ENCODE measurements at regions not wholly inside any gene's neighbourhood (a gene's known extent, or its start where the extent isn't known, plus 50 kb on each side); places are given as distances from the start of the nearest gene placed in this dataset.

- H3K36me3 ChIP-seq: no peaks in the 10 kb centered on the region
- H3K4me1 ChIP-seq (ENCODE audit: control insufficient read depth in 1 of 2, low read depth in 2 of 2): peaks cover 3 to 11% of the 10 kb centered on the region in 2 donors
- DNase-seq (ENCODE audit: low spot score): no peak
- H3K27me3 ChIP-seq (replicated peaks; ENCODE audit: insufficient read depth): no peaks in the 10 kb centered on the region
- no peak for ATAC-seq (ENCODE audit: insufficient number of reproducible peaks, low FRiP score, low read depth)
- H3K9me3 ChIP-seq: peaks cover 3% of the 10 kb centered on the region
- no peak overlapping the region for H3K4me3 ChIP-seq
- TF ChIP-seq CTCF (IDR thresholded peaks at IDR 0.05): no peak
- H3K27ac ChIP-seq: no peak overlapping the region
Observed at GRCh38 chr1:235018720-235019444, 109.8 kb downstream of the TOMM20 start.

GRCh38 chr1:235018161-235018560 is 110.5 kb downstream of the TOMM20 start:
- Histone ChIP-seq H3K4me1 (ENCODE audit: control insufficient read depth in 1 of 2, low read depth in 2 of 2) (peaks cover 3 to 11% of the 10 kb centered on the region in 2 donors), H3K27me3 (replicated peaks; ENCODE audit: insufficient read depth) (no peaks in the 10 kb centered on the region), H3K27ac (no peak overlapping the region), H3K4me3 (no peak overlapping the region), H3K36me3 (no peaks in the 10 kb centered on the region), H3K9me3 (peaks cover 3% of the 10 kb centered on the region)
- no peak for ATAC-seq (ENCODE audit: insufficient number of reproducible peaks, low FRiP score, low read depth)
- TF ChIP-seq CTCF (IDR thresholded peaks at IDR 0.05): no peak
- DNase-seq (ENCODE audit: low spot score): no peak

GRCh38 chr1:235017719-235018118 is 110.9 kb downstream of the TOMM20 start:
- H3K27ac ChIP-seq: no peak overlapping the region
- TF ChIP-seq CTCF (IDR thresholded peaks at IDR 0.05): no peak
- peaks cover 3 to 9% of the 10 kb centered on the region in 2 donors for H3K4me1 ChIP-seq (ENCODE audit: control insufficient read depth in 1 of 2, low read depth in 2 of 2)
- H3K36me3 ChIP-seq: no peaks in the 10 kb centered on the region
- H3K27me3 ChIP-seq (replicated peaks; ENCODE audit: insufficient read depth): no peaks in the 10 kb centered on the region
- H3K4me3 ChIP-seq: no peak overlapping the region
- no peak for DNase-seq (ENCODE audit: low spot score)
- no peak for ATAC-seq (ENCODE audit: insufficient number of reproducible peaks, low FRiP score, low read depth)
- peaks cover 3% of the 10 kb centered on the region for H3K9me3 ChIP-seq

- H3K4me1 ChIP-seq (ENCODE audit: control insufficient read depth in 1 of 2, low read depth in 2 of 2): peaks cover 4 to 8% of the 10 kb centered on the region in 2 donors
- H3K9me3 ChIP-seq: peaks cover 3% of the 10 kb centered on the region
- no peak for ATAC-seq (ENCODE audit: insufficient number of reproducible peaks, low FRiP score, low read depth)
- no peak overlapping the region for H3K4me3 ChIP-seq
- no peak for TF ChIP-seq CTCF (IDR thresholded peaks at IDR 0.05)
- H3K36me3 ChIP-seq: no peaks in the 10 kb centered on the region
- no peak overlapping the region for H3K27ac ChIP-seq
- H3K27me3 ChIP-seq (replicated peaks; ENCODE audit: insufficient read depth): no peaks in the 10 kb centered on the region
- no peak for DNase-seq (ENCODE audit: low spot score)
Observed at GRCh38 chr1:235017191-235017590, 111.4 kb downstream of the TOMM20 start.

GRCh38 chr1:235015291-235015985 is 113.2 kb downstream of the TOMM20 start:
- no peak for TF ChIP-seq CTCF (IDR thresholded peaks at IDR 0.05)
- DNase-seq (ENCODE audit: low spot score) (no peak), ATAC-seq (ENCODE audit: insufficient number of reproducible peaks, low FRiP score, low read depth) (no peak)
- no peak overlapping the region for H3K4me3 ChIP-seq
- peaks cover 0 to 7% of the 10 kb centered on the region in 2 donors for H3K4me1 ChIP-seq (ENCODE audit: control insufficient read depth in 1 of 2, low read depth in 2 of 2)
- H3K9me3 ChIP-seq: peaks cover 3% of the 10 kb centered on the region
- no peaks in the 10 kb centered on the region for H3K36me3 ChIP-seq
- H3K27ac ChIP-seq: no peak overlapping the region
- H3K27me3 ChIP-seq (replicated peaks; ENCODE audit: insufficient read depth): no peaks in the 10 kb centered on the region

Measured in thoracic aorta (tissue), 2 donors.